ENCODE measurements at regions not wholly inside any gene's neighbourhood (a gene's known extent, or its start where the extent isn't known, plus 50 kb on each side); places are given as distances from the start of the nearest gene placed in this dataset.
A peak's percentile ranks its signal among the peaks of the same experiment; 100 is the strongest.

DNA sequence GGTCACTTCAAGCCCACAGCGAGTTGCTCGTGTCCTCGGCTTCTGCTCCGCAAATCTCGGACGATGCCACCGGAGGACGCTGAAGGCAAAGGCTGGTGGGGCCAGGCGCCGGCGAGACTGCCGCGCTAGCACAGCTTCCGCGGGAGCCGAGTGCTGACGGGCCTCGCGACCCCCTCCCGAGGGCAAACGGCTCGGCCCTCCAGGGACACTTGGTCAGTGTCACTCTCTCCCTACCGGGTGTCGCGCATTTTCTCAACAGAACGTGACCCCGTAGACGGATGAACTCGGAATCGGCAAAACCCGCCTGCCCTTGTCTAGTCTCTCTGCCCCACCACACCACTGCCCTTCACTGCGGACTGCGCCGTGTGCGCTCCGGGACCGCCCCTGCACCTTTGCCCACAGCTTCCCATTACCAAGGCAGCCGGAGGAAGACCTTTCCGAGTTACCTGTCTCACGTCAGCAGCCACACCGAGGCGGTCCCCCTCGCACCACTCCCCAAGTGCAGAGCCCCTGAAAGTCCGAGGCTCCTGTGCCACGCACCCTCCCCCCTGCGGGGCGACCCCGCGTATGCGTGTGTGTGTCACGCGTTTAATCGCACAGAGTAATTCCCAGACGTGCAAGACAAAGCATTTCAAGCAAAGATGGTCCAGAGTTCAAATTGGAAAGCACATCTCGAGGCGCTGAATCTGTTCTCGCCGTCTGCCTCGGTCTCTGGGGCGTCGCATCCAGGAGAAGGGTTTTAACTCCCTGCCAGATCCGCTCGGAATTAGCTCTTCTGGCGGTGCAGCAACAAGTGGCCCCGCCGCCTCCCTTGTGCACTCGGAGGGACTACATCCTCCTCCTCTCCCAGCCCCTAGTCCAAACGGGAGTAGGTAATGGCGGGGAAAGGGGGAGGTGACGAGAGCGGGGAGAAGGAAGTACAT is 245.0 kb upstream of the TOPAZ1 start:
- H3K27me3 ChIP-seq (replicated peaks in 1 of 4; ENCODE audit: control extremely low read depth in 1 of 4, control insufficient read depth in 3 of 4, insufficient read depth in 4 of 4, low read length in 3 of 4): peaks cover 0 to 67% (median 43%) of the 10 kb centered on the region in 4 experiments
- peak; percentile 66 for DNase-seq

More for the DNA sequence above, 245.0 kb upstream of the TOPAZ1 start:
- H3K4me1 Mint-ChIP-seq: peaks cover 54% of the 10 kb centered on the region
- Histone ChIP-seq H3K9me3 (ENCODE audit: control extremely low read depth in 1 of 3, control insufficient read depth in 2 of 3, insufficient read depth in 1 of 3, low read length in 2 of 3) (peaks cover 0 to 43% (median 0%) of the 10 kb centered on the region in 3 donors), H3K79me2 (ENCODE audit: control insufficient read depth, insufficient read depth, low read length) (no peaks in the 10 kb centered on the region), H3K36me3 (replicated peaks in 1 of 2; ENCODE audit: control extremely low read depth in 1 of 2, control insufficient read depth in 1 of 2, extremely low read depth in 1 of 2, insufficient read depth in 2 of 2, low read length in 1 of 2) (no peaks in the 10 kb centered on the region), H3K4me1 (ENCODE audit: control insufficient read depth in 2 of 2, insufficient read depth in 2 of 2, low read length in 2 of 2) (peaks cover 50 to 55% of the 10 kb centered on the region in 2 donors), H3K4me2 (replicated peaks; ENCODE audit: low read depth, low read length, poor library complexity, severe bottlenecking) (peak overlapping the region; percentile 96), H3K4me3 (ENCODE audit: control extremely low read depth in 1 of 5, extremely low read depth in 1 of 5, insufficient read depth in 1 of 5, low read depth in 2 of 5, low read length in 4 of 5) (peak overlapping the region; percentile 37 to 74 (median 53)), H4K20me1 (ENCODE audit: control insufficient read depth, insufficient read depth, low read length, poor library complexity, severe bottlenecking) (no peaks in the 10 kb centered on the region), H3K9ac (ENCODE audit: low read length) (peak overlapping the region; percentile 73), H3K27ac (ENCODE audit: low read length in 2 of 2) (no peak overlapping the region), H2AFZ (ENCODE audit: insufficient read depth, low read depth, low read length, poor library complexity, severe bottlenecking) (peak overlapping the region; percentile 77)
- H3K27me3 Mint-ChIP-seq: peaks cover 70% of the 10 kb centered on the region
- peak overlapping the region; percentile 95 for H3K4me3 Mint-ChIP-seq
- intact Hi-C loops (cut with micrococcal nuclease): loop anchor here (1.0 to 5.0 kb wide), 3 partner anchors 50 to 374 kb away; partner anchors contain the start of gene ANO10
- ChIA-PET CTCF (interaction anchor here (0.8 to 2.5 kb wide), 14 partner anchors 49 to 305 kb away, joined by 3 to 9 read pairs (median 4); no protein-coding TSS in a partner anchor), POLR2A (interaction anchor here (1.0 kb wide), 1 partner anchor 81 kb away, joined by 3 read pairs; no protein-coding TSS in a partner anchor)
- peak overlapping the region; percentile 66 for H3K27ac Mint-ChIP-seq
- WGBS (ENCODE audit: insufficient coverage): under 1% methylated on average over 61 of the region's 71 CpGs
- no peaks in the 10 kb centered on the region for H3K9me3 Mint-ChIP-seq (ENCODE audit: insufficient read depth)
- TF ChIP-seq EZH2 (IDR thresholded peaks at IDR 0.05; ENCODE audit: borderline replicate concordance, insufficient read depth, low read depth, low read length, poor library complexity, severe bottlenecking) (peak; percentile 62), CTCF (IDR thresholded peaks at IDR 0.05) (no peak)
- ATAC-seq (ENCODE audit: low read depth): peak; percentile 9
